Astrocyte of the cerebellum (primary cell): ENCODE measurements at regions not wholly inside any gene's neighbourhood (a gene's known extent, or its start where the extent isn't known, plus 50 kb on each side); places are given as distances from the start of the nearest gene placed in this dataset.

Source experiments
- DNase-seq: peaks from one replicate; pipeline ENCODE4 v3.0.0-alpha.2; 2011; ENCODE audit warnings: low read depth
- H3K4me3 ChIP-seq: 2 replicates; pipeline ENCODE4 v1.5.1; 2011; ENCODE audit warnings: mild to moderate bottlenecking, low read depth, low read length, moderate library complexity
- in situ Hi-C: cut with HindIII; loops from 2 replicates; pipeline ENCODE4 v1.10.0; 2017; ENCODE audit warnings: low sequenced_read_pairs
- TF ChIP-seq, protein P1 (sequence below): IDR thresholded peaks from 2 replicates; pipeline ENCODE4 v1.5.1; 2012; ENCODE audit warnings: low read length, low read depth, moderate library complexity, mild to moderate bottlenecking; ENCODE audit errors: missing control alignments

GRCh38 chr15:29883126-29883525 is 60.9 kb upstream of the TJP1 start:
- no peak for DNase-seq
- no peak overlapping the region for H3K4me3 ChIP-seq
- TF ChIP-seq, protein P1, sequence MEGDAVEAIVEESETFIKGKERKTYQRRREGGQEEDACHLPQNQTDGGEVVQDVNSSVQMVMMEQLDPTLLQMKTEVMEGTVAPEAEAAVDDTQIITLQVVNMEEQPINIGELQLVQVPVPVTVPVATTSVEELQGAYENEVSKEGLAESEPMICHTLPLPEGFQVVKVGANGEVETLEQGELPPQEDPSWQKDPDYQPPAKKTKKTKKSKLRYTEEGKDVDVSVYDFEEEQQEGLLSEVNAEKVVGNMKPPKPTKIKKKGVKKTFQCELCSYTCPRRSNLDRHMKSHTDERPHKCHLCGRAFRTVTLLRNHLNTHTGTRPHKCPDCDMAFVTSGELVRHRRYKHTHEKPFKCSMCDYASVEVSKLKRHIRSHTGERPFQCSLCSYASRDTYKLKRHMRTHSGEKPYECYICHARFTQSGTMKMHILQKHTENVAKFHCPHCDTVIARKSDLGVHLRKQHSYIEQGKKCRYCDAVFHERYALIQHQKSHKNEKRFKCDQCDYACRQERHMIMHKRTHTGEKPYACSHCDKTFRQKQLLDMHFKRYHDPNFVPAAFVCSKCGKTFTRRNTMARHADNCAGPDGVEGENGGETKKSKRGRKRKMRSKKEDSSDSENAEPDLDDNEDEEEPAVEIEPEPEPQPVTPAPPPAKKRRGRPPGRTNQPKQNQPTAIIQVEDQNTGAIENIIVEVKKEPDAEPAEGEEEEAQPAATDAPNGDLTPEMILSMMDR, result no peak
- in situ Hi-C loops, result no loop called here

GRCh38 chr15:29880886-29881285 is 58.6 kb upstream of the TJP1 start:
- in situ Hi-C loops, result no loop called here
- TF ChIP-seq, protein P1, result no peak
- no peak for DNase-seq
- H3K4me3 ChIP-seq, result no peak overlapping the region

DNA sequence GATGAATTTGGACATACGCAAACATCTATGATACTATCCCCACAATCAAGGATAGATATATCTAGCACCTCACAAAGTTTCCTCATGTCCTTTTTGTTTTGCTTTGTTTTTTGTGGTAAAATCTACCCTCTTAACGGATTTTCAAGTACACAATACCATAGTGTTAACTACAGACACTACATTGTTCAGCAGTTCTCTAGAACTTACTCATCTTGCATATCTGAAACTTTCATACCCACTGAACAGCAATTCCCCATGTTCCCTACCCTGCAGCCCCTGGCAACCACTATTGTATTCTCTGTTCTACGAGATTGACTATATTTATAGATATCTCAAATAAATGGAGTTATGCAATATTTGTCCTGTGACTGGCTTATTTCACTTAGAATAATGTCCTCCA is 58.1 kb upstream of the TJP1 start:
- TF ChIP-seq, protein P1, result no peak
- in situ Hi-C loops, result no loop called here
- no peak overlapping the region for H3K4me3 ChIP-seq
- DNase-seq, result no peak

GRCh38 chr15:29874977-29875376 is 52.7 kb upstream of the TJP1 start:
- in situ Hi-C loops, result no loop called here
- TF ChIP-seq, protein P1, result no peak
- no peak overlapping the region for H3K4me3 ChIP-seq
- no peak for DNase-seq

- H3K4me3 ChIP-seq, result no peak overlapping the region
- TF ChIP-seq, protein P1, result no peak
- in situ Hi-C loops, result no loop called here
- no peak for DNase-seq
These were observed 51.7 kb upstream of the TJP1 start for GRCh38 chr15:29873947-29874411.

DNA sequence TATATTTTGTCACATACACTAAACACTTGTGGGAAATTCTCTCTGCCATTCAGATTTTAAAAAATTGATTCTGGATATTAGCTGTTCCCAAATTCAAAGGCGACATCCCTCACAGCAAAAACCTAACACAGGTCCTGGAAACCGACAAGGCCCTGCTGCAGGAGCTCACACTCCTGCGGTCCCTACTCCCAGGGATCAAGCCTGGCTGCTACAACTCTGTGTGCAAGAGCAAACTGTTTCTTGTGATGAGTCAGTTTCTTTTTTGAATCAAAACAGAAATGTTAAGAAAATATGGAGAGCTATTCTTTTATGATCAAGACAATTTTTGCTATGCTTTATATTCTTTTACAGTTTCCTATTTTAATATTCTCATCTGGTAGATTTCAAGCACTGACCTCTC is 51.0 kb upstream of the TJP1 start:
- DNase-seq, result no peak
- TF ChIP-seq, protein P1, result no peak
- in situ Hi-C loops, result no loop called here
- no peak overlapping the region for H3K4me3 ChIP-seq

GRCh38 chr15:29872716-29873115 is 50.4 kb upstream of the TJP1 start:
- TF ChIP-seq, protein P1, result no peak
- in situ Hi-C loops, result no loop called here
- H3K4me3 ChIP-seq, result no peak overlapping the region
- no peak for DNase-seq
